ENCODE measurements at regions not wholly inside any gene's neighbourhood (a gene's known extent, or its start where the extent isn't known, plus 50 kb on each side); places are given as distances from the start of the nearest gene placed in this dataset.

- no peaks in the 10 kb centered on the region for H3K27me3 ChIP-seq
- intact Hi-C loops (cut with DNase I; ENCODE audit: low total_unique reads), result no loop called here
Measured at GRCh38 chr15:70431854-70432253, 331.5 kb downstream of the UACA start.

GRCh38 chr15:70430069-70430468 is 332.4 kb upstream of the TLE3 start:
- DNase-seq, result no peak
- intact Hi-C loops (cut with DNase I; ENCODE audit: low total_unique reads), result no loop called here
- WGBS, 2 donors, result 81 to 89% methylated on average over 1 of the region's 1 CpG

More at GRCh38 chr15:70431854-70432253, 331.5 kb downstream of the UACA start:
- Histone ChIP-seq H3K36me3 (ENCODE audit: low read depth, missing control alignments) (no peaks in the 10 kb centered on the region), H3K27ac (no peak overlapping the region), H3K4me3 (no peak overlapping the region), H3K4me1 (no peaks in the 10 kb centered on the region), H3K9me3 (no peaks in the 10 kb centered on the region)
- no peak for TF ChIP-seq POLR2A (IDR thresholded peaks at IDR 0.05)
- no peak for TF ChIP-seq CTCF (IDR thresholded peaks at IDR 0.05)
- no peak for DNase-seq
- WGBS, 2 donors, result 89 to 94% methylated on average over 4 of the region's 4 CpGs

GRCh38 chr15:70429056-70429722 is 331.5 kb upstream of the TLE3 start:
- intact Hi-C loops (cut with DNase I; ENCODE audit: low total_unique reads), result no loop called here
- TF ChIP-seq CTCF (IDR thresholded peaks at IDR 0.05), result no peak
- TF ChIP-seq POLR2A (IDR thresholded peaks at IDR 0.05), result no peak
- Histone ChIP-seq H3K4me3 (no peak overlapping the region), H3K27me3 (no peaks in the 10 kb centered on the region), H3K36me3 (ENCODE audit: low read depth, missing control alignments) (no peaks in the 10 kb centered on the region), H3K27ac (no peak overlapping the region), H3K9me3 (no peaks in the 10 kb centered on the region), H3K4me1 (peaks cover 8% of the 10 kb centered on the region)
- no peak for DNase-seq
- WGBS, 2 donors, result 95 to 97% methylated on average over 5 of the region's 5 CpGs

More at GRCh38 chr15:70430069-70430468, 332.4 kb upstream of the TLE3 start:
- no peak for TF ChIP-seq POLR2A (IDR thresholded peaks at IDR 0.05)
- TF ChIP-seq CTCF (IDR thresholded peaks at IDR 0.05), result no peak
- Histone ChIP-seq H3K27ac (no peak overlapping the region), H3K36me3 (ENCODE audit: low read depth, missing control alignments) (no peaks in the 10 kb centered on the region), H3K4me1 (peaks cover 8% of the 10 kb centered on the region), H3K4me3 (no peak overlapping the region), H3K9me3 (no peaks in the 10 kb centered on the region), H3K27me3 (no peaks in the 10 kb centered on the region)

- DNase-seq, result no peak
- Histone ChIP-seq H3K27me3 (no peaks in the 10 kb centered on the region), H3K9me3 (no peaks in the 10 kb centered on the region), H3K27ac (no peak overlapping the region), H3K4me3 (no peak overlapping the region), H3K4me1 (peaks cover 8% of the 10 kb centered on the region), H3K36me3 (ENCODE audit: low read depth, missing control alignments) (no peaks in the 10 kb centered on the region)
- WGBS, 2 donors, result 93 to 100% methylated on average over 3 of the region's 3 CpGs
- intact Hi-C loops (cut with DNase I; ENCODE audit: low total_unique reads), result no loop called here
- no peak for TF ChIP-seq POLR2A (IDR thresholded peaks at IDR 0.05)
- TF ChIP-seq CTCF (IDR thresholded peaks at IDR 0.05), result no peak
Measured at GRCh38 chr15:70428211-70428822, 330.6 kb upstream of the TLE3 start.
